H1 (cell line): ENCODE measurements at regions not wholly inside any gene's neighbourhood (a gene's known extent, or its start where the extent isn't known, plus 50 kb on each side); places are given as distances from the start of the nearest gene placed in this dataset.

Experiments used
- CTCF ChIA-PET: fragments of 300-600 bp; sonication (Branson Sonifier 250); formaldehyde crosslinking; loops from one replicate; lab custom pipeline; 2021; ENCODE audit not compliant: partially characterized antibody; lab: Charles Lee
- POLR2A ChIA-PET: fragments of 300-600 bp; sonication (Branson Sonifier 250); formaldehyde crosslinking; loops from one replicate; lab custom pipeline; 2021; ENCODE audit warnings: inconsistent platforms; ENCODE audit not compliant: partially characterized antibody; lab: Charles Lee
- DNase-seq, 2 experiments: peaks; one replicate each; pipeline versions ENCODE4 v3.0.0 to v3.0.0-alpha.2; 2010 to 2022; ENCODE audit warnings: low spot score in 2 of 2, low read depth in 1 of 2, mixed read lengths in 1 of 2
- FAIRE-seq: peaks from 2 replicates; lab custom pipeline; 2011; peaks lifted over from hg19 to GRCh38; lab: Jason Lieb, UNC
- H2AFZ ChIP-seq: 2 replicates; pipeline ENCODE4 v1.8.1; 2012; ENCODE audit warnings: low read length, inconsistent platforms
- H2AK5ac ChIP-seq: 2 replicates; pipeline ENCODE4 v1.6.1; 2013; ENCODE audit warnings: low read depth, low read length
- H2BK120ac ChIP-seq: replicated peaks from 2 replicates; pipeline ENCODE3; 2013; ENCODE audit warnings: low read depth, low read length, inconsistent platforms
- H2BK12ac ChIP-seq: 2 replicates; pipeline ENCODE4 v1.6.1; 2013; ENCODE audit warnings: low read depth, low read length
- H2BK15ac ChIP-seq: 2 replicates; pipeline ENCODE4 v1.6.1; 2013; ENCODE audit warnings: low read length
- H2BK20ac ChIP-seq: 2 replicates; pipeline ENCODE4 v1.6.1; 2013; ENCODE audit warnings: low read length
- H2BK5ac ChIP-seq: 2 replicates; pipeline ENCODE4 v1.6.1; 2013; ENCODE audit warnings: low read depth, low read length
- H3K14ac ChIP-seq: 2 replicates; pipeline ENCODE4 v1.6.1; 2013; ENCODE audit warnings: inconsistent platforms; ENCODE audit not compliant: insufficient read length
- H3K18ac ChIP-seq: 2 replicates; pipeline ENCODE4 v1.6.1; 2013; ENCODE audit warnings: low read length; ENCODE audit errors: extremely low read depth
- H3K23ac ChIP-seq: 2 replicates; pipeline ENCODE4 v1.6.1; 2013; ENCODE audit warnings: inconsistent platforms; ENCODE audit not compliant: insufficient read length
- H3K23me2 ChIP-seq: 2 replicates; pipeline ENCODE4 v1.6.1; 2013; ENCODE audit warnings: low read depth, low read length
- H3K27ac ChIP-seq: 2 replicates; pipeline ENCODE4 v1.6.1; 2011; ENCODE audit warnings: low read depth, low read length, inconsistent platforms
- H3K27me3 ChIP-seq, 4 experiments: replicated peaks in 1 of 4; 1 replicate in 1 of 4; 2 replicates in 3 of 4; pipeline versions ENCODE4 v1.6.1 to v1.8.1; 2011 to 2013; ENCODE audit warnings: low read length in 3 of 4, mild to moderate bottlenecking in 3 of 4, inconsistent platforms in 2 of 4, mixed read lengths in 2 of 4, moderate library complexity in 1 of 4; ENCODE audit not compliant: control insufficient read depth in 3 of 4, insufficient read depth in 3 of 4; ENCODE audit errors: extremely low read depth in 1 of 4
- H3K36me3 ChIP-seq, 4 experiments: 2 replicates each; pipeline versions ENCODE4 v1.6.1 to v1.8.1; 2011 to 2013; ENCODE audit warnings: mild to moderate bottlenecking in 4 of 4, low read length in 3 of 4, moderate library complexity in 2 of 4, control low read depth in 1 of 4, inconsistent platforms in 1 of 4; ENCODE audit not compliant: insufficient read depth in 4 of 4, control insufficient read depth in 2 of 4
- H3K4ac ChIP-seq: replicated peaks from 2 replicates; pipeline ENCODE3; 2013; ENCODE audit warnings: low read length, low read depth, mixed read lengths, inconsistent platforms; ENCODE audit not compliant: insufficient read length
- H3K4me1 ChIP-seq, 4 experiments: replicated peaks in 1 of 4; 1 replicate in 1 of 4; 2 replicates in 3 of 4; pipeline versions ENCODE4 v1.6.1 to v1.8.1; 2011 to 2013; ENCODE audit warnings: low read length in 3 of 4, inconsistent platforms in 2 of 4, mixed read lengths in 1 of 4; ENCODE audit not compliant: insufficient read depth in 4 of 4, control insufficient read depth in 3 of 4
- H3K4me2 ChIP-seq, 2 experiments: 2 replicates each; pipeline versions ENCODE4 v1.6.1 to v1.8.1; 2011 to 2013; ENCODE audit warnings: low read depth in 2 of 2, low read length in 2 of 2, control low read depth in 1 of 2, inconsistent platforms in 1 of 2, mild to moderate bottlenecking in 1 of 2; ENCODE audit not compliant: insufficient read depth in 1 of 2
- H3K4me3 ChIP-seq, 4 experiments: fragments of 200-600, 300-600 bp in 1 of 4; sonication (generic), shearing (Covaris generic), sonication (Bioruptor Twin) in 1 of 4; 2 replicates each; pipeline versions ENCODE4 v1.5.1 to v1.8.1; 2011 to 2016; ENCODE audit warnings: low read length in 4 of 4, low read depth in 3 of 4, control low read depth in 2 of 4, inconsistent platforms in 2 of 4, mild to moderate bottlenecking in 2 of 4, mixed read lengths in 1 of 4, moderate library complexity in 1 of 4; ENCODE audit not compliant: insufficient read depth in 2 of 4; ENCODE audit errors: extremely low read depth in 1 of 4
- H3K56ac ChIP-seq: replicated peaks from 2 replicates; pipeline ENCODE3; 2013; ENCODE audit warnings: low read depth, mild to moderate bottlenecking, mixed read lengths, low read length, inconsistent platforms; ENCODE audit not compliant: insufficient read length
- H3K79me1 ChIP-seq: 2 replicates; pipeline ENCODE4 v1.6.1; 2013; ENCODE audit warnings: low read depth, low read length, control low read depth
- H3K79me2 ChIP-seq, 2 experiments: 2 replicates each; pipeline versions ENCODE4 v1.6.1 to v1.8.1; 2012 to 2013; ENCODE audit warnings: low read length in 2 of 2, mild to moderate bottlenecking in 2 of 2, inconsistent platforms in 1 of 2; ENCODE audit not compliant: insufficient read depth in 2 of 2, control insufficient read depth in 1 of 2
- H3K9ac ChIP-seq, 4 experiments: replicated peaks in 1 of 4; 1 replicate in 1 of 4; 2 replicates in 3 of 4; pipeline versions ENCODE4 v1.6.1 to v1.8.1; 2011 to 2013; ENCODE audit warnings: low read depth in 3 of 4, low read length in 3 of 4, control low read depth in 2 of 4, mild to moderate bottlenecking in 2 of 4, moderate library complexity in 2 of 4, inconsistent platforms in 1 of 4; ENCODE audit errors: extremely low read depth in 1 of 4
- H3K9me3 ChIP-seq, 2 experiments: 2 replicates each; pipeline versions ENCODE4 v1.6.1 to v1.8.1; 2012 to 2013; ENCODE audit warnings: mild to moderate bottlenecking in 2 of 2, moderate library complexity in 2 of 2, control low read depth in 1 of 2, inconsistent platforms in 1 of 2, low read depth in 1 of 2, low read length in 1 of 2, mixed read lengths in 1 of 2; ENCODE audit not compliant: insufficient read depth in 2 of 2
- H4K20me1 ChIP-seq, 2 experiments: replicated peaks in 1 of 2; 2 replicates each; pipeline versions ENCODE3 to v1.8.1; 2011 to 2013; ENCODE audit warnings: inconsistent platforms in 2 of 2, low read length in 2 of 2, mild to moderate bottlenecking in 1 of 2; ENCODE audit not compliant: insufficient read depth in 2 of 2, control insufficient read depth in 1 of 2
- H4K5ac ChIP-seq: 2 replicates; pipeline ENCODE4 v1.6.1; 2013; ENCODE audit warnings: low read length, low read depth, mixed read lengths, inconsistent platforms; ENCODE audit not compliant: insufficient read length
- H4K8ac ChIP-seq: 2 replicates; pipeline ENCODE4 v1.8.0; 2013; ENCODE audit warnings: mild to moderate bottlenecking, moderate library complexity, low read length, inconsistent platforms; ENCODE audit not compliant: insufficient read depth; ENCODE audit errors: extremely low read depth
- H4K91ac ChIP-seq: replicated peaks from 2 replicates; pipeline ENCODE3; 2013; ENCODE audit warnings: low read length, mixed read lengths, inconsistent platforms; ENCODE audit not compliant: insufficient read length
- RAD21 ChIP-seq, 2 experiments: IDR thresholded peaks in 1 of 2; conservative IDR thresholded peaks in 1 of 2; 2 replicates each; pipeline ENCODE4 v1.6.1; 2011; ENCODE audit warnings: low read depth in 2 of 2, low read length in 2 of 2, improper control_type of control experiment in 1 of 2, inconsistent platforms in 1 of 2, mild to moderate bottlenecking in 1 of 2, moderate library complexity in 1 of 2
- TCF12 ChIP-seq: IDR thresholded peaks from 2 replicates; pipeline ENCODE4 v1.6.1; 2011; ENCODE audit warnings: low read depth, mild to moderate bottlenecking, low read length
- TEAD4 ChIP-seq: IDR thresholded peaks from 2 replicates; pipeline ENCODE4 v1.6.1; 2012; ENCODE audit warnings: low read depth, low read length, inconsistent platforms, mixed read lengths
- WGBS, 2 experiments: shearing (Covaris generic) in 1 of 2; methylation state at CpG; one replicate each; pipeline versions ENCODE4 v1.1.6 to v1.1.7; 2013 to 2015; ENCODE audit warnings: low lambda C conversion rate in 2 of 2, mixed read lengths in 2 of 2, inconsistent platforms in 1 of 2, low coverage in 1 of 2, missing lambda C conversion rate in 1 of 2; ENCODE audit not compliant: insufficient replicate concordance in 2 of 2, insufficient coverage in 1 of 2, insufficient read length in 1 of 2; ENCODE audit errors: extremely low coverage in 1 of 2, missing lambda C conversion rate in 1 of 2; 5-methylcytosine and 5-hydroxymethylcytosine counted together

DNA sequence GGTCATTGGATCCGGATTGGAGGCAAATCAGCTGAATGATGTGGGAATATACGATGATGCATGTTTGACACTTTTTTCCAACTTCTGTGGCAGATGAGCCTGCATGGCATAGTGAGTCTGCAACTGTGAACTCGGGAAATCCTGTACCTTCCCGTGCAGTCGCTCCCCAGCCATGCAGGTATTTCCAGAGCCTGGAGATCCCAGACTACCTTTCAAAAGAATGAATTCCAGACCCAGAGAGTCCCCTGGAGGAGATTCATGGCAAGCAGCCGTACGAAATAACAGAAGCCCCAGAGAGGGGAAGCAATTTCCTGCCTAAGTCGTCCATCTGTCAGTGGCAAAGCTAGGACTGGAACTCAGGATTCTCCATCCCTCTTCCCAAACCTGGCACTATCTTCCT, 75.7 kb upstream of the FAM20A start:
- 73% methylated on average over 8 of the region's 8 CpGs; no CpG with 5 or more reads in 1 of the 2 experiments for WGBS, 2 experiments
- Histone ChIP-seq H4K8ac (no peak overlapping the region), H2AK5ac (no peak overlapping the region), H2BK5ac (no peak overlapping the region), H2BK12ac (no peak overlapping the region), H3K4me2 (no peak overlapping the region), H3K27ac (no peak overlapping the region), H3K4me1 (no peaks in the 10 kb centered on the region), H4K20me1 (no peaks in the 10 kb centered on the region), H3K36me3 (no peaks in the 10 kb centered on the region), H3K14ac (no peak overlapping the region), H4K5ac (no peak overlapping the region), H3K4ac (no peak overlapping the region), H3K23ac (no peak overlapping the region), H3K79me1 (no peaks in the 10 kb centered on the region), H2BK120ac (no peak overlapping the region), H3K18ac (no peak overlapping the region), H3K56ac (no peak overlapping the region), H2BK15ac (no peak overlapping the region), H3K27me3 (no peaks in the 10 kb centered on the region), H3K79me2 (no peaks in the 10 kb centered on the region), H2BK20ac (no peak overlapping the region), H3K4me3 (no peak overlapping the region), H3K9me3 (no peaks in the 10 kb centered on the region), H4K91ac (no peak overlapping the region), H2AFZ (no peak overlapping the region), H3K23me2 (no peaks in the 10 kb centered on the region; the same call in 1 of the 2 replicates), H3K9ac (no peak overlapping the region)
- FAIRE-seq (no peak), DNase-seq (no peak)
- ChIA-PET POLR2A (no interaction called here), CTCF (no interaction called here)
- peak in 1 of 2 experiments; percentile 17; a peak in 1 of 4 replicates for TF ChIP-seq RAD21 (IDR thresholded peaks at IDR 0.05 in 1 of 2, conservative IDR thresholded peaks at IDR 0.05 in 1 of 2; ENCODE audit: low read depth in 2 of 2, low read length in 2 of 2)
- TF ChIP-seq TEAD4, result no peak
- no peak for TF ChIP-seq TCF12
